K562 (cell line): ENCODE measurements at regions not wholly inside any gene's neighbourhood (a gene's known extent, or its start where the extent isn't known, plus 50 kb on each side); places are given as distances from the start of the nearest gene placed in this dataset.

ENCODE experiments used
- ATAC-seq: fragments of 200-7000 bp; cut with Tn5 transposase; 3 replicates; pipeline ENCODE4 v1.9.1; 2020; ENCODE audit warnings: moderate library complexity
- BruUV-seq: library from RNA; stranded (reverse); fragments of 400-500 nt; replicated peaks from 2 replicates; lab custom pipeline; 2021; lab: Mats Ljungman, UMichigan
- CTCF ChIA-PET: fragments of 300-600 bp; formaldehyde crosslinking; extraction: SDS; loops from one replicate; lab custom pipeline; 2021; ENCODE audit warnings: low intra/inter-chr PET ratio; lab: Yijun Ruan, JAX
- POLR2A ChIA-PET: fragments of 300-600, 350-650 bp; sonication (Branson Sonifier 250); formaldehyde crosslinking; extraction: SDS; loops from one replicate; lab custom pipeline; 2021; ENCODE audit warnings: antibody characterized with exemption, inconsistent platforms; lab: Yijun Ruan, JAX
- DNase-seq, 4 experiments: peaks; one replicate each; pipeline versions ENCODE4 v3.0.0 to v3.0.0-alpha.2; 2011 to 2018; ENCODE audit warnings: low spot score in 3 of 4, mixed read lengths in 3 of 4; ENCODE audit errors: extremely low read depth in 1 of 4
- FAIRE-seq: peaks from 2 replicates; lab custom pipeline; 2011; peaks lifted over from hg19 to GRCh38; lab: Jason Lieb, UNC
- H2AFZ ChIP-seq: 2 replicates; pipeline ENCODE4 v1.6.0; 2011; ENCODE audit warnings: low read depth, low read length, control low read depth, inconsistent platforms
- H3K27ac ChIP-seq: fragments of 200-600 bp; 3 replicates; pipeline ENCODE4 v1.8.0; 2011; ENCODE audit warnings: low read depth, mild to moderate bottlenecking, control low read depth, inconsistent platforms, low read length, moderate library complexity, mixed read lengths; ENCODE audit errors: extremely low read depth
- H3K27me3 ChIP-seq, 2 experiments: fragments of 300-600 bp in 1 of 2; 2 replicates in 1 of 2; 3 replicates in 1 of 2; pipeline versions ENCODE4 v1.6.0 to v1.8.0; 2011; ENCODE audit warnings: inconsistent platforms in 2 of 2, low read length in 2 of 2, mild to moderate bottlenecking in 1 of 2, mixed read lengths in 1 of 2, moderate library complexity in 1 of 2; ENCODE audit not compliant: control insufficient read depth in 2 of 2, insufficient read depth in 2 of 2
- H3K36me3 ChIP-seq: fragments of 300-600 bp; 3 replicates; pipeline ENCODE4 v1.8.0; 2011; ENCODE audit warnings: mild to moderate bottlenecking, low read length, inconsistent platforms; ENCODE audit not compliant: control insufficient read depth, insufficient read depth
- H3K4me1 ChIP-seq, 2 experiments: fragments of 200-600 bp in 1 of 2; replicated peaks in 1 of 2; 2 replicates in 1 of 2; 3 replicates in 1 of 2; pipeline versions ENCODE4 v1.5.1 to v1.8.0; 2011; ENCODE audit warnings: inconsistent platforms in 2 of 2, low read length in 2 of 2, mild to moderate bottlenecking in 1 of 2, mixed read lengths in 1 of 2, moderate library complexity in 1 of 2; ENCODE audit not compliant: control insufficient read depth in 2 of 2, insufficient read depth in 2 of 2
- H3K4me2 ChIP-seq: 2 replicates; pipeline ENCODE4 v1.6.1; 2011; ENCODE audit warnings: low read length, control low read depth, inconsistent platforms, mixed read lengths; ENCODE audit not compliant: insufficient read depth
- H3K4me3 ChIP-seq: fragments of 200-600 bp; sonication (generic), shearing (Covaris generic); 2 replicates; pipeline ENCODE4 v1.5.1; 2016; ENCODE audit warnings: control low read depth, inconsistent platforms
- H3K79me2 ChIP-seq: fragments of 200-600 bp; 3 replicates; pipeline ENCODE4 v1.8.0; 2011; ENCODE audit warnings: low read length, inconsistent platforms; ENCODE audit not compliant: control insufficient read depth, insufficient read depth
- H3K9ac ChIP-seq, 2 experiments: 2 replicates each; pipeline versions ENCODE4 v1.6.0 to v1.6.1; 2011; ENCODE audit warnings: low read depth in 2 of 2, low read length in 2 of 2, control low read depth in 1 of 2, inconsistent platforms in 1 of 2, mild to moderate bottlenecking in 1 of 2, mixed read lengths in 1 of 2; ENCODE audit not compliant: insufficient read depth in 1 of 2
- H3K9me1 ChIP-seq: one replicate; pipeline ENCODE4 v1.6.0; 2011; ENCODE audit warnings: inconsistent platforms, mild to moderate bottlenecking, low read length, moderate library complexity; ENCODE audit not compliant: control insufficient read depth, insufficient read depth
- H3K9me3 ChIP-seq: replicated peaks from 2 replicates; pipeline ENCODE4 v1.5.1; 2011; ENCODE audit warnings: low read depth, low read length, inconsistent platforms; ENCODE audit not compliant: control insufficient read depth, insufficient read depth
- H4K20me1 ChIP-seq: replicated peaks from 2 replicates; pipeline ENCODE4 v1.6.1; 2011; ENCODE audit warnings: low read length, inconsistent platforms, mixed read lengths; ENCODE audit not compliant: control insufficient read depth, insufficient read depth
- HCFC1 ChIP-seq: IDR thresholded peaks from 2 replicates; pipeline ENCODE4 v1.6.1; 2012; ENCODE audit warnings: low read depth, low read length, improper control_type of control experiment
- HMGN3 ChIP-seq: IDR thresholded peaks from 2 replicates; pipeline ENCODE4 v1.6.1; 2011; ENCODE audit warnings: borderline replicate concordance, low read depth, mild to moderate bottlenecking, mixed read lengths, low read length; ENCODE audit not compliant: insufficient read length; ENCODE audit errors: extremely low read depth
- KDM2B ChIP-seq: fragments of 250-450 bp; sonication (Bioruptor Pico); IDR thresholded peaks from 2 replicates; pipeline ENCODE4 v1.8.0; 2021; ENCODE audit warnings: mild to moderate bottlenecking, moderate library complexity
- SNRNP70 ChIP-seq: fragments of 200-400 bp; formaldehyde crosslinking; optimal IDR thresholded peaks from 2 replicates; pipeline ENCODE3; 2017; ENCODE audit warnings: low read depth, low read length
- TFE3 ChIP-seq: fragments of 450-650 bp; formaldehyde crosslinking; IDR thresholded peaks from 2 replicates; pipeline ENCODE4 v1.4.0; 2020; ENCODE audit warnings: mild to moderate bottlenecking, mixed read lengths
- WGBS: fragments of 100-300 bp; shearing (Covaris generic); methylation state at CpG from one replicate; pipeline ENCODE4 v1.1.6; 2016; ENCODE audit warnings: low coverage, mixed read lengths; ENCODE audit not compliant: insufficient coverage; ENCODE audit errors: missing lambda C conversion rate; 5-methylcytosine and 5-hydroxymethylcytosine counted together
- in situ Hi-C: fragments of 300-500 bp; cut with MboI; formaldehyde crosslinking; loops from 4 replicates; pipeline ENCODE4 v1.15.0; 2018; ENCODE audit warnings: inconsistent platforms, mixed read lengths
- intact Hi-C: fragments of 100-400 bp; cut with micrococcal nuclease; formaldehyde crosslinking; loops from 2 replicates; pipeline ENCODE4 v1.14.2; 2022

GRCh38 chr2:234565201-234565600 is 68.3 kb upstream of the ARL4C start:
- TF ChIP-seq SNRNP70 = no peak
- TF ChIP-seq, all 486 proteins: peak for 0
- H3K27me3 ChIP-seq = peaks cover 0 to 8% of the 10 kb centered on the region in 2 experiments; a peak in 2 of 5 replicates
- no peak overlapping the region for H3K4me3 ChIP-seq
- no peak for ATAC-seq
- no peak for FAIRE-seq
- intact Hi-C loops = no loop called here
- no peak overlapping the region for H2AFZ ChIP-seq
- BruUV-seq = no TSS peak
- H3K4me1 ChIP-seq = no peaks in the 10 kb centered on the region
- no peaks in the 10 kb centered on the region for H3K9me3 ChIP-seq
- H4K20me1 ChIP-seq = no peaks in the 10 kb centered on the region
- ChIA-PET POLR2A (no interaction called here), CTCF (no interaction called here)
- DNase-seq = no peak
- no peak overlapping the region for H3K27ac ChIP-seq
- no peaks in the 10 kb centered on the region for H3K9me1 ChIP-seq
- no peak overlapping the region for H3K9ac ChIP-seq
- no peak overlapping the region for H3K4me2 ChIP-seq
- no peaks in the 10 kb centered on the region for H3K79me2 ChIP-seq
- in situ Hi-C loops = no loop called here
- H3K36me3 ChIP-seq = no peaks in the 10 kb centered on the region
- 0% methylated on average over 1 of the region's 1 CpG for WGBS

- no peak for FAIRE-seq
- POLR2A ChIA-PET = no interaction called here
- BruUV-seq = no TSS peak
- Histone ChIP-seq H3K4me1 (no peaks in the 10 kb centered on the region), H3K27me3 (peaks cover 0 to 10% of the 10 kb centered on the region in 2 experiments; a peak in 2 of 5 replicates), H3K9me1 (no peaks in the 10 kb centered on the region)
- intact Hi-C loops = no loop called here
- TF ChIP-seq TFE3 (CRISPR knock-in tag) (no peak), HMGN3 (no peak), HCFC1 (no peak), KDM2B (CRISPR knock-in tag) (no peak)
- TF ChIP-seq, all 486 proteins: peak for 0
- Histone ChIP-seq H4K20me1 (no peaks in the 10 kb centered on the region), H3K36me3 (no peaks in the 10 kb centered on the region), H3K9me3 (no peaks in the 10 kb centered on the region), H2AFZ (no peak overlapping the region), H3K27ac (no peak overlapping the region), H3K9ac (no peak overlapping the region), H3K4me3 (no peak overlapping the region), H3K79me2 (no peaks in the 10 kb centered on the region), H3K4me2 (no peak overlapping the region)
- ATAC-seq (no peak), DNase-seq (no peak)
- in situ Hi-C loops = no loop called here
- WGBS = 0% methylated on average over 2 of the region's 2 CpGs
- CTCF ChIA-PET = no interaction called here
Observed at GRCh38 chr2:234564699-234565098, 67.8 kb upstream of the ARL4C start.
